ENCODE measurements at regions not wholly inside any gene's neighbourhood (a gene's known extent, or its start where the extent isn't known, plus 50 kb on each side); places are given as distances from the start of the nearest gene placed in this dataset.

GRCh38 chr1:232426801-232427200 lies 203.1 kb downstream of the SIPA1L2 start:
- no peak for TF ChIP-seq EP300 (IDR thresholded peaks at IDR 0.05; ENCODE audit: borderline replicate concordance)
- no peak for TF ChIP-seq TCF12 (IDR thresholded peaks at IDR 0.05; ENCODE audit: low read depth)
- TF ChIP-seq USF1 (IDR thresholded peaks at IDR 0.05), result no peak

GRCh38 chr1:232425421-232425820 lies 204.5 kb downstream of the SIPA1L2 start:
- no peak for TF ChIP-seq TCF12 (IDR thresholded peaks at IDR 0.05; ENCODE audit: low read depth)

GRCh38 chr1:232423591-232423990 lies 206.3 kb downstream of the SIPA1L2 start:
- TF ChIP-seq TCF12 (IDR thresholded peaks at IDR 0.05; ENCODE audit: low read depth), result no peak
- no peak for TF ChIP-seq YY1 (IDR thresholded peaks at IDR 0.05; ENCODE audit: low read depth)
- no peak for TF ChIP-seq TAF1 (IDR thresholded peaks at IDR 0.05; ENCODE audit: low read depth)

- no peak for TF ChIP-seq REST (IDR thresholded peaks at IDR 0.05; ENCODE audit: low read depth)
- no peak for TF ChIP-seq TCF12 (IDR thresholded peaks at IDR 0.05; ENCODE audit: low read depth)
- no peak for TF ChIP-seq TEAD4 (IDR thresholded peaks at IDR 0.05)
- TF ChIP-seq YY1 (IDR thresholded peaks at IDR 0.05; ENCODE audit: low read depth), result no peak
- no peak for TF ChIP-seq RAD21 (IDR thresholded peaks at IDR 0.05; ENCODE audit: low read depth)
- no peak for TF ChIP-seq ZBTB7A (IDR thresholded peaks at IDR 0.05; ENCODE audit: low read depth)
- no peak for TF ChIP-seq NFIC (IDR thresholded peaks at IDR 0.05)
- TF ChIP-seq EGR1 (IDR thresholded peaks at IDR 0.05), result no peak
- TF ChIP-seq CEBPB (IDR thresholded peaks at IDR 0.05), result no peak
- TF ChIP-seq EP300 (IDR thresholded peaks at IDR 0.05; ENCODE audit: borderline replicate concordance), result no peak
- no peak for TF ChIP-seq FOXM1 (IDR thresholded peaks at IDR 0.05; ENCODE audit: borderline replicate concordance, low read depth)
- no peak for TF ChIP-seq USF1 (IDR thresholded peaks at IDR 0.05)
- TF ChIP-seq MAX (IDR thresholded peaks at IDR 0.05), result no peak
- TF ChIP-seq CREB1 (IDR thresholded peaks at IDR 0.05; ENCODE audit: low read depth), result no peak
- no peak for TF ChIP-seq TAF1 (IDR thresholded peaks at IDR 0.05; ENCODE audit: low read depth)
Measured at GRCh38 chr1:232422898-232423297, 207.0 kb downstream of the SIPA1L2 start.

- TF ChIP-seq EGR1 (IDR thresholded peaks at IDR 0.05) (no peak), RAD21 (IDR thresholded peaks at IDR 0.05; ENCODE audit: low read depth) (no peak), YY1 (IDR thresholded peaks at IDR 0.05; ENCODE audit: low read depth) (no peak), EP300 (IDR thresholded peaks at IDR 0.05; ENCODE audit: borderline replicate concordance) (no peak), CREB1 (IDR thresholded peaks at IDR 0.05; ENCODE audit: low read depth) (no peak)
Measured at GRCh38 chr1:232422098-232422497, 207.8 kb downstream of the SIPA1L2 start.

- TF ChIP-seq REST (IDR thresholded peaks at IDR 0.05; ENCODE audit: low read depth) (no peak), CEBPB (IDR thresholded peaks at IDR 0.05) (no peak), USF1 (IDR thresholded peaks at IDR 0.05) (no peak), TCF12 (IDR thresholded peaks at IDR 0.05; ENCODE audit: low read depth) (no peak), NFIC (IDR thresholded peaks at IDR 0.05) (no peak), MAX (IDR thresholded peaks at IDR 0.05) (no peak), ZBTB7A (IDR thresholded peaks at IDR 0.05; ENCODE audit: low read depth) (no peak), EP300 (IDR thresholded peaks at IDR 0.05; ENCODE audit: borderline replicate concordance) (no peak), TEAD4 (IDR thresholded peaks at IDR 0.05) (no peak)
Measured at GRCh38 chr1:232421143-232421796, 208.7 kb downstream of the SIPA1L2 start.
